Vagina (tissue), 2 donors: ENCODE measurements at regions not wholly inside any gene's neighbourhood (a gene's known extent, or its start where the extent isn't known, plus 50 kb on each side); places are given as distances from the start of the nearest gene placed in this dataset.

Source experiments
- POLR2AphosphoS5 ChIP-seq, 2 donors: sonication (generic); formaldehyde crosslinking; IDR thresholded peaks; one replicate each; pipeline ENCODE4 v1.9.0; 2017; ENCODE audit warnings: antibody characterized with exemption in 2 of 2, mild to moderate bottlenecking in 2 of 2, low read depth in 1 of 2; ENCODE audit not compliant: insufficient read depth in 1 of 2
- TF ChIP-seq, protein P1 (sequence below), 3 experiments: fragments of 450-650 bp in 2 of 3; fragments of 200-600 bp in 1 of 3; sonication (generic) in 1 of 3; IDR thresholded peaks; one replicate each; pipeline ENCODE4 v1.5.1; 2017 to 2019; ENCODE audit warnings: antibody characterized with exemption in 3 of 3, mild to moderate bottlenecking in 2 of 3, moderate library complexity in 2 of 3

DNA sequence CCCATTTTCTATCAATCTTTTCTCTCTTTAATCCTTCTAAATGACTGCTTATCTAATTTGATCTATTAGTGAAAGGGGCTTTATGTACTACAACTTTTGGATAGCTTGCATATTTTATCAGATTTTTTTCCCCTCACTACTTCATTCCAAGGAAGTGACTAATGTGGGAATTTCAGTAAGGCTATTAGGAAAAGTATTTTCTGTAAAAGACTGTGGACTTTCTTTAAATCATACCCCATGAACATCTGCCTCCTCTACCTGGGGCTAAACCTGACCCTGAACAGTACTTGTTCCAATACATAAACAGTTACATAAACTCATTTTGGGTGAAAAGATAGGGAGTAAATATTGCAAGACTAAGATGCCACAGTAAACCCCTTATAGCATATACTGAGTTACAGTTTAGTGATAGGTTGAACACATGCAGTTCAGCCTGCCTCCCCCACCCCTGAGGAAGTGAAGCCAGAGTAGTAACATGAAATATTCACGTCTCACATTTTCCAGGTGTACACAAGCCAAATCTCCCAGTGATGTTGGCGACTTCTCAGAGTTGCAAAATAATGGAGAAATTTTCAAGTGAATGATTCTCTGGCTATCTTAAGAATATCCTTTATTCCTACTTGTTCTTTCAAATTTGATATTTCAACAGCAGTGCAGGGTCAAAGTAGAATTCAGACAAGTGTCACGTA, 590.9 kb upstream of the ZEB2 start:
- TF ChIP-seq, protein P1, sequence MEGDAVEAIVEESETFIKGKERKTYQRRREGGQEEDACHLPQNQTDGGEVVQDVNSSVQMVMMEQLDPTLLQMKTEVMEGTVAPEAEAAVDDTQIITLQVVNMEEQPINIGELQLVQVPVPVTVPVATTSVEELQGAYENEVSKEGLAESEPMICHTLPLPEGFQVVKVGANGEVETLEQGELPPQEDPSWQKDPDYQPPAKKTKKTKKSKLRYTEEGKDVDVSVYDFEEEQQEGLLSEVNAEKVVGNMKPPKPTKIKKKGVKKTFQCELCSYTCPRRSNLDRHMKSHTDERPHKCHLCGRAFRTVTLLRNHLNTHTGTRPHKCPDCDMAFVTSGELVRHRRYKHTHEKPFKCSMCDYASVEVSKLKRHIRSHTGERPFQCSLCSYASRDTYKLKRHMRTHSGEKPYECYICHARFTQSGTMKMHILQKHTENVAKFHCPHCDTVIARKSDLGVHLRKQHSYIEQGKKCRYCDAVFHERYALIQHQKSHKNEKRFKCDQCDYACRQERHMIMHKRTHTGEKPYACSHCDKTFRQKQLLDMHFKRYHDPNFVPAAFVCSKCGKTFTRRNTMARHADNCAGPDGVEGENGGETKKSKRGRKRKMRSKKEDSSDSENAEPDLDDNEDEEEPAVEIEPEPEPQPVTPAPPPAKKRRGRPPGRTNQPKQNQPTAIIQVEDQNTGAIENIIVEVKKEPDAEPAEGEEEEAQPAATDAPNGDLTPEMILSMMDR (IDR thresholded peaks at IDR 0.05), result no peak
- no peak for TF ChIP-seq POLR2AphosphoS5 (IDR thresholded peaks at IDR 0.05; ENCODE audit: insufficient read depth in 1 of 2, low read depth in 1 of 2)
